Amygdala (tissue), 56 donors: ENCODE measurements at regions not wholly inside any gene's neighbourhood (a gene's known extent, or its start where the extent isn't known, plus 50 kb on each side); places are given as distances from the start of the nearest gene placed in this dataset.
"Not testable (repeated sequence)": the region's sequence is repeated elsewhere in the genome, so short reads cannot be mapped to it uniquely, and the experiment has no call there.

Experiments
- DNase-seq, 56 donors: peaks; one replicate each; lab custom pipeline; 2025; lab: John Stamatoyannopoulos, UW

GRCh38 chr5:74389531-74390305 lies 250.8 kb downstream of the ENC1 start:
- DNase-seq, result no peak

GRCh38 chr5:74388411-74388810 lies 252.1 kb downstream of the ENC1 start:
- DNase-seq, result not testable (repeated sequence)

GRCh38 chr5:74386571-74387334 lies 253.8 kb downstream of the ENC1 start:
- no peak for DNase-seq

GRCh38 chr5:74384851-74385250 lies 255.7 kb downstream of the ENC1 start:
- no peak for DNase-seq

- no peak for DNase-seq
Measured at GRCh38 chr5:74382987-74383593, 257.4 kb downstream of the ENC1 start.

GRCh38 chr5:74382123-74382855 lies 258.2 kb downstream of the ENC1 start:
- no peak for DNase-seq

GRCh38 chr5:74380193-74380592 lies 260.3 kb downstream of the ENC1 start:
- DNase-seq, result no peak

- no peak for DNase-seq
Measured at GRCh38 chr5:74378464-74378863, 262.1 kb downstream of the ENC1 start.

- DNase-seq, result no peak
Measured at GRCh38 chr5:74376187-74376586, 264.3 kb downstream of the ENC1 start.

GRCh38 chr5:74375271-74375670 lies 265.3 kb downstream of the ENC1 start:
- DNase-seq, result no peak

- no peak for DNase-seq
Measured at GRCh38 chr5:74374656-74375055, 265.9 kb downstream of the ENC1 start.

- DNase-seq, result no peak
Measured at GRCh38 chr5:74373076-74373475, 267.5 kb downstream of the ENC1 start.

- no peak for DNase-seq
Measured at GRCh38 chr5:74372502-74373064, 267.9 kb downstream of the ENC1 start.

GRCh38 chr5:74372051-74372450 lies 268.5 kb downstream of the ENC1 start:
- no peak for DNase-seq

- no peak for DNase-seq
Measured at GRCh38 chr5:74371621-74372020, 268.9 kb downstream of the ENC1 start.

- DNase-seq, result peak in 5 of 56 donors; percentile 5 to 17 (median 14)
Measured at GRCh38 chr5:74370168-74370567, 270.4 kb downstream of the ENC1 start.

- no peak for DNase-seq
Measured at GRCh38 chr5:74369173-74369572, 271.4 kb downstream of the ENC1 start.

GRCh38 chr5:74367934-74368333 lies 272.6 kb downstream of the ENC1 start:
- DNase-seq, result no peak

GRCh38 chr5:74367241-74367733 lies 273.2 kb downstream of the ENC1 start:
- peak in 1 of 56 donors; percentile 7 for DNase-seq

- no peak for DNase-seq
Measured at GRCh38 chr5:74365723-74366122, 274.8 kb downstream of the ENC1 start.
